Activated CD4-positive, alpha-beta T cell treated with anti-CD3 and anti-CD28 coated beads, Interleukin-2, Interleukin-4, amounts not matched to agents 100 ng/mL and 50 ng/mL, durations not matched to agents 16 hours and 8 hours (primary cell): ENCODE measurements at regions not wholly inside any gene's neighbourhood (a gene's known extent, or its start where the extent isn't known, plus 50 kb on each side); places are given as distances from the start of the nearest gene placed in this dataset.
"Not testable (repeated sequence)": the region's sequence is repeated elsewhere in the genome, so short reads cannot be mapped to it uniquely, and the experiment has no call there.

Source experiments
- DNase-seq: peaks from one replicate; pipeline ENCODE4 v3.0.0-alpha.2; 2020; ENCODE audit warnings: low spot score

GRCh38 chr13:38283346-38283745 is 66.3 kb upstream of the UFM1 start:
- no peak for DNase-seq

GRCh38 chr13:38265132-38265497 is 84.5 kb upstream of the UFM1 start:
- DNase-seq: no peak

GRCh38 chr13:38264363-38265131 is 85.1 kb upstream of the UFM1 start:
- DNase-seq: no peak

DNA sequence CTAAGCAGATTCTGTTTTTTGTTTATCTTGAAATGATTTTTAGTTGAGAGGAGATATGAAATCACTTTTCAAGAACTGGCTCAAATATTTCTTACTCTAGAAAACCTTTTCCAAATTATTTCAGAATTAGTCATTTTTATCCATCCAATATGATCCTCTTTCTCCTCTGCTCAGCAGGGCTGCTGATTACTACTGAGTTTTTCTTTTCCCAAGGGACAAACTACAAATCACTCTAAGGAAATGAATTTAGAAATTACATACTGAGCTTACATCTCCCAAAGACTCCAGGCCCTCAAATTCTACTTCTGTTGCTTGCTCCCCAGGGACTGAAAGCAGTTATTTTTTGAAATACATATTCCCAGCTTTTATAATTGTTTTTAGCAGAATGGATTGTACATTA is 87.4 kb upstream of the UFM1 start:
- DNase-seq: no peak

DNA sequence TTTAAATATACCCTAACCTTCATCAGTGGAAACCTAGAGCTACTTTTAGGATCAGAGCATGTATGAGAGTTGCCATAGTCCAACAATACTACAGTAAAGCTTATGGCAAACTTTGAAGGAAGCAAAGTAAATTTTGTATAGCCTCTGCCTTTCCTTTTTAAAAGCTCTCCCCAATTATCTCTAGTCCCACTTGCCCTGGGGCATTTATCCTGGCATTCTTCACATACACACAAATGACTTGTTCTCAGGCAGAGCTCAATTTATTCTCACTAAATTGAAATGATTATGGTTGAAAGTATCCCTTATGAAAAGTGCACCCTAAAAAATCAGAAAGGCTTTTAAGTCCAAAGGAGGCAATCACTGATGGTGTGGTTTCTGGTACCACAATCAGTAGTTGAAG is 94.1 kb upstream of the UFM1 start:
- DNase-seq: no peak

GRCh38 chr13:38239874-38240273 is 109.8 kb upstream of the UFM1 start:
- DNase-seq: no peak

DNA sequence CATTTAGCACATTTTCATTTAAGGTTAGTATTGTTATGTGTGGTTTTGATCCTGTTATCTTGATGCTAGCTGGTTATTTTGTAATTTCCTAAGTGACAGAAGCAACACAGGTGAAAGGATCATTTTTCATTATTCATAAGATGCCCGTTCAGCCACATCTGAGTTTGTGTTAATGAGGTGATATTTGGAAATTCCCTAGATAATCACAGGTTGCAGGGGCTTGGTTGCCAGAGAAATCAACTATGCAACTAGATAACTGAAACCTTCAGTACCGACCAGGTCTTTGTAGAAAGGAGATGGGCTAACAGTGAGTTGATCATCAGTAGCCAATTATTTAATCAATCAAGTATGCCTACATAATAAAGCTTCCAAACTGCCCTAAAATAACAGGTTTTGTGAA is 121.3 kb upstream of the UFM1 start:
- no peak for DNase-seq

DNA sequence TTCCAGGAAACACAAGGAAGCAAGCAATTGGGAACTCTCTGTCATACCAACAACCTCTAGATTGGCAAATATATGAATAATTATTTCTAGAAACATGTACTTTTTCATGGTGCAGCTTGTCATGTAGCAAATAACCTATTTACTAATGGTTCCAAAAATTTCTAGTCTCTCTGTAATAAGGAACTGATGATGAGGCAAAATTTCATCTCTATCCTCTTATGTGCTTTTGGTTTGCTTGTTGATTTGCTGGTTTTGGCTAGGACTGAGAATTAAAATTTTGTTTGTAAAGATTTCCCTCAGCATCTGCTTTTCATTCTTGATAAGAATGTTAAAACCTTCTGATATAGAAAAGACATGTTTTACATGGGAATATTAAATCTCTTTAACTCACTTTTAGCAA is 123.2 kb upstream of the UFM1 start:
- DNase-seq: no peak

GRCh38 chr13:38223089-38223488 is 126.6 kb upstream of the UFM1 start:
- no peak for DNase-seq

DNA sequence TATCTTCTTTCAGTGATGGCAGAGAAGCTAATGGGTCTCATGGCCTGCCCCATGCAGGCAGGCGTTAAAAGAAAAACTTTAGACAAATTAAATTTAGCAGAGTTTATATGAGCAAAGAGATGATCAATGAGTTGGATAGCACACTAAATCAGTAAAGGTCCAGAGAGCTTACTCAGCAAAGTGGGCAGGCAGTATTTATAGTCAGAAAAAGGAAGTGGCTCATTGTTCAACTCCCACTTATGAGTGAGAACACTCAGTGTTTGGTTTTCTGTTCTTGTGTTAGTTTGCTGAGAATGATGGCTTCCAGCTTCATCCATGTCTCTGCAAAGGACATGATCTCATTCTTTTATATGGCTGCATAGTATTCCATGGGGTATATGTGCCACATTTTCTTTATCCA is 128.5 kb upstream of the UFM1 start:
- DNase-seq: not testable (repeated sequence)

GRCh38 chr13:38216181-38216580 is 133.5 kb upstream of the UFM1 start:
- DNase-seq: no peak

DNA sequence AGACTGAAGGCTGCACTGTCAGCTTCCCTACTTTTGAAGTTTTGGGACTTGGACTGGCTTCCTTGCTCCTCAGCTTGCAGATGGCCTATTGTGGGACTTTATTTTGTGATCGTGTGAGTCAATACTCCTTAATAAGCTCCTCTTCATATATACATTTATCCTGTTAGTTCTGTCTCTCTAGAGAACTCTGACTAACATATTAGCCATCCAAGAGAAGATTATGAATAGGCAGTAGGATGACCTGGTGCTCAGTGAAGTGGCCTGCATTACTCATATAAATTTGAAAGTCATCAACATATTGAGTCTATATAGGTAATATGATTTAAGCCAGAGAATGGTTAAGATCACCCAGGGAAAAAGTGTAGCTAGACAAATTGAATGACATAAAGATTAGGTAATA is 136.3 kb upstream of the UFM1 start:
- no peak for DNase-seq

DNA sequence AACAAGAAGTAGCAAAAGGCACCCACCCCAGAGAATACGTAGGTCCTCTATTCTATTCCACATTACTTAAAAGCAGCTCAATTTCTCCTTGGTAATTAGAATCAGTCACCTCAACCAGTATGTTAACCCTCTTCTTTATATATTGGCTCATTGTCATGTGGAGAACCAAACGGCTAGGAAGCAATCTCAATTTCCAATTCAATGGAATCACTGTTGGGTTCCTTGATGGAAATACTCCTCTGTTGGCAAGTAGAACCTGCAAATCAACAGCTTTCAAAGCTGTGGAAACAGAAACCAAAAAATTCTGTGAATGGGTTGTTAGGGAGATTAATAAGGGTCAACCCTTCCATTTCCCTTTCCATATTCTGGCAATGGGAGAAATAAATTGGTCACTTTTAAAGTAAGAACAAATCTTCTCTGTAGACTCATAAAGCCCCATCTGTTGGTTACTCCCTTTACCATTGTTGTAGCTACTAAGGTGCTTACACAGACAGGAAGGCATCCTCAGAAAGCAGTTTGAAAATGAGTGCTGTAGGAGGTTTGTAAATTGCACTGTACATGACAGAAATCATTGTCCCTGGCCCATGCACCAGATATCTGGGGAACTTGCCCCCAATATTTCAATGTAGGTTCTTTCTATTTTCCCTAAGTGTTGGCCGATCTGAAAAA is 138.6 kb upstream of the UFM1 start:
- DNase-seq: no peak

GRCh38 chr13:38204556-38204955 is 145.1 kb upstream of the UFM1 start:
- DNase-seq: no peak

- peak; percentile 35 for DNase-seq
Measured at GRCh38 chr13:38202740-38203139, 146.9 kb upstream of the UFM1 start.

- no peak for DNase-seq
Measured at GRCh38 chr13:38191016-38191415, 158.6 kb upstream of the UFM1 start.

DNA sequence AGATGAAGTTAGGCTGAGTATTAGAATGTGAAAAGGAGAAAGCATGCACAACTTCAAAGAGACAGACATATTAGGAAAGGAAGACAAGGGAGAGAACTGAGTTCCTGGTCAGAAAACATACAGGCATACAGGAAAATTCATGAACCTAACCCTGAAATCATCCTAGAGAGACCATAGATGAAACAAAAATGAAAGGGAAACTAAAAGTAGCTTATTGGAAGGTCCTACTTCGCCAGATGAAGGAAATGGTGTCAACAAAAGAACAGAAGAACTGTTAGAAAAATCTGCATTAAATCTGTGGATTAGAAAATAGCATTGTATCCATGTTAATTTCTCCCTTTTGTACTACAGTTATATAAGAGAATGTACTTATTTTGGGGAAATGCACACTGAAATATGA is 169.0 kb upstream of the UFM1 start:
- no peak for DNase-seq

- DNase-seq: no peak
Measured at GRCh38 chr13:38180126-38180525, 169.5 kb upstream of the UFM1 start.

GRCh38 chr13:38176664-38177063 is 173.0 kb upstream of the UFM1 start:
- no peak for DNase-seq

DNA sequence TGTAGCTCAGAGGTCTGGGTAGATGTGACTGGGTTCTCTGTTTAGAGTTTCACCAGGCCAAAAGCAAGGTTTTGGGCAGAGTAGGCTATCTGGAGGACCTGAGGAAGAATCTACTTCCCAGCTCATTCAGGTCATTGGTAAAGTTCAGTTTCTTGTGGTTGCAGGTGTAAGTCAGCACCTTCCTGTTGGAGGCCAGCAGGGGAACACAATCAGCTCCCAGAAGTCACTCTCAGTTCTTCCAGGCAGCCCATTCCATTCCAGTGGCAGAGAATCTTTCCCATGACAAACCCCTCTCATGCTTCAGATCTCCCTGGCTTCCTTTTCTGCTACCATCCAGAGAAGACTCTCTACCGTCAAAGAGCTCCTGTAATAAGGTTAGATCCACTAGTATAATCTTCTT is 176.2 kb upstream of the UFM1 start:
- no peak for DNase-seq

DNA sequence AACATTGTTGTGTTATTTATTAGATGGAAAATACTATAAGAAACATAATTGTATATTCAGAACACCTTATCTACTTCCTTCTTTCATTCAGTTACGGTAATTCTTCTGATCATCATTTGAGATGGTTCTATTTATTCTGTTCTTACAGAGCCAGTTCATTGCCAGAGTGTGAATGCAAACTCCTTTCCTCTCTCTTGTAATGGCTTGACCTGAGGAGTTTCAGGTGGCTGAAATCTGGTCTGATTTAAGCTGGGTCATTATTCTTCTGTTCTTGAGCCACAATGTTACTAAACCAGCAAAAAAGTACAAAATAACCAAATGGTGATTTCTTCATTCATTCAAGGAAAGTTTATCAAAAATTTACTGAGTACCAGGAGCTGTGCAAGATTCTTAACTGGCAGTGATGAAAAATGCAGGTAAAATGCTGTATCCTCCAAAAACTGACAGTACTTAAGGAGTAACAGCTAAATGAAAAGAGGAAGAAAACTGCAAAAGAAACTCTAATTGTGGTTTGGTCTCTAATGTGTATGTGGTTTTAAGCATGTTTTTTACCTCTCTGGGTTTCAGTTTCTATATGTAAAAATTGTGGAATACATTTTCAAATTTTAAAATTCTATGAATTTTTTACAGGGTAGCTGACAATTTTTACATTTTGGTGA is 182.4 kb upstream of the UFM1 start:
- DNase-seq: no peak

GRCh38 chr13:38166116-38166515 is 183.5 kb upstream of the UFM1 start:
- DNase-seq: no peak

DNA sequence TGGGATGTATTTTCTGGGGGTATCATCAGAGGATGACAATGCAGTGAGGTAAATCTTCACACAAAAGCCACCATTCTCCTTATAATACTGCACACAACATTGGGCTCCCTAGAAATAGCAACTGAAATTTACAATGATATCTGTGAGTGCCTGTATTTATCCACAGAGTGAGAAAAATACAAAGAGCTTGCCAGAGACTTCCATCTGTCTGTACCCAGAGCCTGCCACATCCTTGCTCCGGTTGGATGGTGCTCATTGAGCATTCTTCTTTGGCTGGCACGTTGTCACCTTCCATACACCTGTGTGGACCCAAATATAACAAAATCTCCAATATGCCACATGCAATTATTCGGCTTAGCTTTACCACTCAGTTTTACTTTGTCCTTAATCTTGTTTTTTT is 189.5 kb upstream of the UFM1 start:
- DNase-seq: no peak

DNA sequence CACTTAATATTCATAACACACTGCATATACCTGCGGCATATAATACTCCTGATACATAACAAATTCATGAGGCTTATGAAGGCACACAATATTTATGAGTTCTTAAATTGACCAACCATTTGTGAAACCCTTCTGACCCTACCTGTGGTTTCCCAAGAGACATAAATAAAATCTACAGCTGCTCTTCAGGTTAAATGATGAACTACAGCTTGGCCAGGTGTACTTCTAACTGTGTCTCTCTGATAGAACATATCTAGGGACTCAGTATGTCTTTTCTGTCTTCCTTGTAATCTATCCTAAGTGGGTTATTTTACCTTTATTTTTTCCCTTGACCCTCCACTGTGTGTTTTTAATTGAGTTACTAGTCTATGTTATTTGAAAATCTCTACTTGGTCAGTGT is 189.9 kb upstream of the UFM1 start:
- DNase-seq: no peak
